ENCODE measurements at regions not wholly inside any gene's neighbourhood (a gene's known extent, or its start where the extent isn't known, plus 50 kb on each side); places are given as distances from the start of the nearest gene placed in this dataset.

- no peaks in the 10 kb centered on the region for H3K36me3 Mint-ChIP-seq
- H3K4me3 Mint-ChIP-seq: no peak overlapping the region
- no peaks in the 10 kb centered on the region for H3K27me3 Mint-ChIP-seq
- no CpG with 5 or more reads among the region's 2 CpGs for WGBS (ENCODE audit: insufficient coverage)
- H3K9me3 Mint-ChIP-seq: peaks cover 0 to 4% (median 0%) of the 10 kb centered on the region in 3 donors
- no peak overlapping the region for H3K4me3 ChIP-seq (ENCODE audit: control insufficient read depth in 1 of 2, extremely low read depth in 1 of 2, low read length in 1 of 2)
- ChIA-PET POLR2A (no interaction called here), CTCF (no interaction called here)
- ATAC-seq (replicated peaks in 1 of 4) (no peak), DNase-seq (no peak)
- H3K4me1 Mint-ChIP-seq: no peaks in the 10 kb centered on the region
- H3K9me3 ChIP-seq: no peaks in the 10 kb centered on the region
- H3K36me3 ChIP-seq (ENCODE audit: control insufficient read depth in 2 of 2, extremely low read depth in 1 of 2, insufficient read depth in 1 of 2, low read length in 1 of 2): no peaks in the 10 kb centered on the region
- H3K27ac ChIP-seq (ENCODE audit: low read length): no peak overlapping the region
- no peak overlapping the region for H3K27ac Mint-ChIP-seq
- no peaks in the 10 kb centered on the region for H3K27me3 ChIP-seq (replicated peaks in 1 of 2; ENCODE audit: control insufficient read depth in 2 of 2, extremely low read depth in 1 of 2, insufficient read depth in 2 of 2, low read length in 1 of 2)
- no peaks in the 10 kb centered on the region for H3K4me1 ChIP-seq (ENCODE audit: control insufficient read depth in 1 of 2, extremely low read depth in 1 of 2, insufficient read depth in 2 of 2, low read length in 2 of 2)
Observed at GRCh38 chr14:54109521-54110120, 153.0 kb upstream of the BMP4 start.

- no peak overlapping the region for H3K4me3 Mint-ChIP-seq
- no peaks in the 10 kb centered on the region for H3K27me3 Mint-ChIP-seq
- Histone ChIP-seq H3K4me3 (ENCODE audit: control insufficient read depth in 1 of 2, extremely low read depth in 1 of 2, low read length in 1 of 2) (no peak overlapping the region), H3K9me3 (no peaks in the 10 kb centered on the region), H3K36me3 (ENCODE audit: control insufficient read depth in 2 of 2, extremely low read depth in 1 of 2, insufficient read depth in 1 of 2, low read length in 1 of 2) (no peaks in the 10 kb centered on the region), H3K27me3 (replicated peaks in 1 of 2; ENCODE audit: control insufficient read depth in 2 of 2, extremely low read depth in 1 of 2, insufficient read depth in 2 of 2, low read length in 1 of 2) (no peaks in the 10 kb centered on the region), H3K27ac (ENCODE audit: low read length) (no peak overlapping the region), H3K4me1 (ENCODE audit: control insufficient read depth in 1 of 2, extremely low read depth in 1 of 2, insufficient read depth in 2 of 2, low read length in 2 of 2) (no peaks in the 10 kb centered on the region)
- WGBS (ENCODE audit: insufficient coverage): no CpG with 5 or more reads among the region's 1 CpG
- DNase-seq (no peak), ATAC-seq (replicated peaks in 1 of 4) (no peak)
- POLR2A ChIA-PET: no interaction called here
- no peaks in the 10 kb centered on the region for H3K4me1 Mint-ChIP-seq
- peaks cover 0 to 4% (median 0%) of the 10 kb centered on the region in 3 donors for H3K9me3 Mint-ChIP-seq
- no peaks in the 10 kb centered on the region for H3K36me3 Mint-ChIP-seq
- CTCF ChIA-PET: no interaction called here
- H3K27ac Mint-ChIP-seq: no peak overlapping the region
Observed at GRCh38 chr14:54114941-54115340, 158.3 kb upstream of the BMP4 start.

DNA sequence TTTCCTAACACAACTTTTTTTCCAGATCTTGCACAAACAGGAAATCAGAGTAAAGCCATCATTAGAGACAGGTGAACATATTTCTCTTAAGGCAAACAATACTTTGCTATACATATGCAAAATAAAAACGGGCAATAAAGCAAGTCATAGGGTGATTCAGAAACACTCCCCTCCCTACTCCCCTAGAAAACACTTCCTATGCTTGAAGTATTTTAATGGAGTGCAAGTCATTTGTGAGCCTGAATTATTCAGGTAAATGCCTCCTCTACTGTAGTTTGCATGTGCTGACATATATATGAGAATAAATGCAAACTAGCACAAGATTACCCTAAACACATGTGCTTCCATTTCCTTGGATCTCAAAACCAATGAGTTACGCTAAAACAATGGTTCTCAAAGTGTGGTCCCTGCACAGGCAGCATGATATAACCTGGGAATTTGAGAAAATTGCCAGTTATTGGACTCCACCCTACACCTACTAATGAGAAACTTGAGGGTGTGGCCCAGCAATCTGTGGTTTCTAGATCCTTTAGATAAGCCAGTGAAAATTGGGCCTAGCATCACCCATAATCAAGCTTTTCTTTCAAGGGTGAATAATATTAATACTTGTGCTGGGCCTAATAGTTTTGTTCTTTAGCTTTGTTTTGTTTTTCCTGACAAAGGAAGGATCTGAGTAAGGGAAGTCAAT, 159.7 kb upstream of the BMP4 start:
- no peak overlapping the region for H3K4me3 Mint-ChIP-seq
- Histone ChIP-seq H3K4me1 (ENCODE audit: control insufficient read depth in 1 of 2, extremely low read depth in 1 of 2, insufficient read depth in 2 of 2, low read length in 2 of 2) (no peaks in the 10 kb centered on the region), H3K9me3 (no peaks in the 10 kb centered on the region), H3K27ac (ENCODE audit: low read length) (no peak overlapping the region), H3K4me3 (ENCODE audit: control insufficient read depth in 1 of 2, extremely low read depth in 1 of 2, low read length in 1 of 2) (no peak overlapping the region), H3K27me3 (replicated peaks in 1 of 2; ENCODE audit: control insufficient read depth in 2 of 2, extremely low read depth in 1 of 2, insufficient read depth in 2 of 2, low read length in 1 of 2) (no peaks in the 10 kb centered on the region), H3K36me3 (ENCODE audit: control insufficient read depth in 2 of 2, extremely low read depth in 1 of 2, insufficient read depth in 1 of 2, low read length in 1 of 2) (no peaks in the 10 kb centered on the region)
- no CpG with 5 or more reads among the region's 2 CpGs for WGBS (ENCODE audit: insufficient coverage)
- no peaks in the 10 kb centered on the region for H3K4me1 Mint-ChIP-seq
- H3K9me3 Mint-ChIP-seq: peaks cover 0 to 4% (median 0%) of the 10 kb centered on the region in 3 donors
- no peak for DNase-seq
- CTCF ChIA-PET: no interaction called here
- POLR2A ChIA-PET: no interaction called here
- ATAC-seq (replicated peaks in 1 of 4): no peak
- H3K27me3 Mint-ChIP-seq: no peaks in the 10 kb centered on the region
- no peak overlapping the region for H3K27ac Mint-ChIP-seq
- no peaks in the 10 kb centered on the region for H3K36me3 Mint-ChIP-seq

GRCh38 chr14:54116972-54117371, 160.3 kb upstream of the BMP4 start:
- Histone ChIP-seq H3K4me1 (ENCODE audit: control insufficient read depth in 1 of 2, extremely low read depth in 1 of 2, insufficient read depth in 2 of 2, low read length in 2 of 2) (no peaks in the 10 kb centered on the region), H3K9me3 (no peaks in the 10 kb centered on the region), H3K27me3 (replicated peaks in 1 of 2; ENCODE audit: control insufficient read depth in 2 of 2, extremely low read depth in 1 of 2, insufficient read depth in 2 of 2, low read length in 1 of 2) (no peaks in the 10 kb centered on the region), H3K36me3 (ENCODE audit: control insufficient read depth in 2 of 2, extremely low read depth in 1 of 2, insufficient read depth in 1 of 2, low read length in 1 of 2) (no peaks in the 10 kb centered on the region), H3K27ac (ENCODE audit: low read length) (no peak overlapping the region), H3K4me3 (ENCODE audit: control insufficient read depth in 1 of 2, extremely low read depth in 1 of 2, low read length in 1 of 2) (no peak overlapping the region)
- DNase-seq (no peak), ATAC-seq (replicated peaks in 1 of 4) (no peak)
- H3K9me3 Mint-ChIP-seq: peaks cover 0 to 4% (median 0%) of the 10 kb centered on the region in 3 donors
- ChIA-PET CTCF (no interaction called here), POLR2A (no interaction called here)
- no peak overlapping the region for H3K27ac Mint-ChIP-seq
- no peaks in the 10 kb centered on the region for H3K27me3 Mint-ChIP-seq
- H3K36me3 Mint-ChIP-seq: no peaks in the 10 kb centered on the region
- no peak overlapping the region for H3K4me3 Mint-ChIP-seq
- 100% methylated on average over 2 of the region's 2 CpGs for WGBS (ENCODE audit: insufficient coverage)
- H3K4me1 Mint-ChIP-seq: no peaks in the 10 kb centered on the region

DNA sequence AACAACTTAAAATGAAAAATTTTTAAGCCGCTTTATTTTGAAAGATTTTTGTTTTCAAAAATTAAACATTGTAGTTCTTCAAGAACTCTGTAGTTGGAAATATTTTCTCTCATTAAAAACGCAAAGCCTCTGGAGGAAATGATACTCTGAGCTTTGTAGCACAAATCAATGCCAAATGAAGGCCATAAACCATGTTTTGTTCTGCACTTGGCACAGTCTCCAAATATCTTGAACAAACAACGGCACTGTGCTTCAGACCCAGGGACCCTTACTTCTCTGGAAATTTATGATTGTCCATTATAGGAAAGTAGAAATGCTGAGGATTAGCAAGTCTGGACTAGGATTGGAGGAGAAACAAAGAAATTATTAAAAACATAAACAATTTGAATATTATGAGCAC, 160.8 kb upstream of the BMP4 start:
- no peak overlapping the region for H3K27ac Mint-ChIP-seq
- ATAC-seq (replicated peaks in 1 of 4): no peak
- Histone ChIP-seq H3K27ac (ENCODE audit: low read length) (no peak overlapping the region), H3K9me3 (no peaks in the 10 kb centered on the region), H3K4me3 (ENCODE audit: control insufficient read depth in 1 of 2, extremely low read depth in 1 of 2, low read length in 1 of 2) (no peak overlapping the region), H3K36me3 (ENCODE audit: control insufficient read depth in 2 of 2, extremely low read depth in 1 of 2, insufficient read depth in 1 of 2, low read length in 1 of 2) (no peaks in the 10 kb centered on the region), H3K27me3 (replicated peaks in 1 of 2; ENCODE audit: control insufficient read depth in 2 of 2, extremely low read depth in 1 of 2, insufficient read depth in 2 of 2, low read length in 1 of 2) (no peaks in the 10 kb centered on the region), H3K4me1 (ENCODE audit: control insufficient read depth in 1 of 2, extremely low read depth in 1 of 2, insufficient read depth in 2 of 2, low read length in 2 of 2) (no peaks in the 10 kb centered on the region)
- no CpG with 5 or more reads among the region's 3 CpGs for WGBS (ENCODE audit: insufficient coverage)
- H3K4me1 Mint-ChIP-seq: no peaks in the 10 kb centered on the region
- DNase-seq: no peak
- no peak overlapping the region for H3K4me3 Mint-ChIP-seq
- H3K9me3 Mint-ChIP-seq: peaks cover 0 to under 1% (median 0%) of the 10 kb centered on the region in 3 donors
- no peaks in the 10 kb centered on the region for H3K36me3 Mint-ChIP-seq
- no peaks in the 10 kb centered on the region for H3K27me3 Mint-ChIP-seq
- POLR2A ChIA-PET: no interaction called here
- CTCF ChIA-PET: no interaction called here

DNA sequence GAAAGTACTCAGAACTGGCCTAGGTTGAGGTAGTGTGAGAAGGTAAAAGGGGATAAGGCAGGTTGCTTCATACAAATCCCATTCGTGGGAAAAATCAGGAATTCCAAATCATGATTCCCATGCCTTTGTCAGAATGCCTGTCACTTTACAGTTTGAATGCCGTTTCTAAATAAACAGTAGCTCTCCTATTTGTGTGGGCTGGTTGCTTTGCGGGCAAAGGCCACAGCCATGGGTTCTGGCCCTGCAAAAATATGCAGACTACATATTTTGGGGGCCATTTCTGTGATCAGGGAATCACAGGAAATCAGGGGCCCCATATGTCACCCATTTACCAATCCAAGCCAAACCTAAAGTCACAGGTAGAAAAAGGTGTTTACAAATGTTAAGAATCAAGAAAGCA, 161.3 kb upstream of the BMP4 start:
- no peak overlapping the region for H3K27ac Mint-ChIP-seq
- no peaks in the 10 kb centered on the region for H3K36me3 Mint-ChIP-seq
- no peaks in the 10 kb centered on the region for H3K27me3 Mint-ChIP-seq
- no peaks in the 10 kb centered on the region for H3K27me3 ChIP-seq (replicated peaks in 1 of 2; ENCODE audit: control insufficient read depth in 2 of 2, extremely low read depth in 1 of 2, insufficient read depth in 2 of 2, low read length in 1 of 2)
- H3K4me3 ChIP-seq (ENCODE audit: control insufficient read depth in 1 of 2, extremely low read depth in 1 of 2, low read length in 1 of 2): no peak overlapping the region
- no peaks in the 10 kb centered on the region for H3K9me3 Mint-ChIP-seq
- H3K4me1 ChIP-seq (ENCODE audit: control insufficient read depth in 1 of 2, extremely low read depth in 1 of 2, insufficient read depth in 2 of 2, low read length in 2 of 2): no peaks in the 10 kb centered on the region
- 40% methylated on average over 1 of the region's 3 CpGs for WGBS (ENCODE audit: insufficient coverage)
- no peak overlapping the region for H3K27ac ChIP-seq (ENCODE audit: low read length)
- H3K9me3 ChIP-seq: no peaks in the 10 kb centered on the region
- CTCF ChIA-PET: no interaction called here
- DNase-seq (no peak), ATAC-seq (replicated peaks in 1 of 4) (no peak)
- no peak overlapping the region for H3K4me3 Mint-ChIP-seq
- H3K4me1 Mint-ChIP-seq: no peaks in the 10 kb centered on the region
- H3K36me3 ChIP-seq (ENCODE audit: control insufficient read depth in 2 of 2, extremely low read depth in 1 of 2, insufficient read depth in 1 of 2, low read length in 1 of 2): no peaks in the 10 kb centered on the region
- POLR2A ChIA-PET: no interaction called here

- H3K27ac ChIP-seq (ENCODE audit: low read length): no peak overlapping the region
- Mint-ChIP-seq H3K4me1 (no peaks in the 10 kb centered on the region), H3K4me3 (no peak overlapping the region), H3K27me3 (peaks cover 0 to 2% of the 10 kb centered on the region in 2 donors), H3K9me3 (peaks cover 0 to 5% (median 3%) of the 10 kb centered on the region in 3 donors), H3K36me3 (no peaks in the 10 kb centered on the region), H3K27ac (no peak overlapping the region)
- ATAC-seq (replicated peaks in 1 of 4) (no peak), DNase-seq (no peak)
- H3K4me3 ChIP-seq (ENCODE audit: control insufficient read depth in 1 of 2, extremely low read depth in 1 of 2, low read length in 1 of 2): no peak overlapping the region
- POLR2A ChIA-PET: no interaction called here
- no peaks in the 10 kb centered on the region for H3K9me3 ChIP-seq
- WGBS (ENCODE audit: insufficient coverage): no CpG with 5 or more reads among the region's 1 CpG
- no peaks in the 10 kb centered on the region for H3K4me1 ChIP-seq (ENCODE audit: control insufficient read depth in 1 of 2, extremely low read depth in 1 of 2, insufficient read depth in 2 of 2, low read length in 2 of 2)
- no peaks in the 10 kb centered on the region for H3K36me3 ChIP-seq (ENCODE audit: control insufficient read depth in 2 of 2, extremely low read depth in 1 of 2, insufficient read depth in 1 of 2, low read length in 1 of 2)
- CTCF ChIA-PET: no interaction called here
- no peaks in the 10 kb centered on the region for H3K27me3 ChIP-seq (replicated peaks in 1 of 2; ENCODE audit: control insufficient read depth in 2 of 2, extremely low read depth in 1 of 2, insufficient read depth in 2 of 2, low read length in 1 of 2)
Observed at GRCh38 chr14:54120260-54120659, 163.6 kb upstream of the BMP4 start.
